SU-DHL-6 (cell line): ENCODE measurements at regions not wholly inside any gene's neighbourhood (a gene's known extent, or its start where the extent isn't known, plus 50 kb on each side); places are given as distances from the start of the nearest gene placed in this dataset.

Experiments used
- CTCF ChIP-seq: fragments of 200-600 bp; sonication (generic); IDR thresholded peaks from one replicate; pipeline ENCODE4 v1.5.1; 2017; ENCODE audit warnings: antibody characterized with exemption, mild to moderate bottlenecking, low read length, moderate library complexity; ENCODE audit not compliant: insufficient read depth, poor library complexity, severe bottlenecking
- EZH2phosphoT487 ChIP-seq: fragments of 200-600 bp; sonication (generic), shearing (Covaris generic); conservative IDR thresholded peaks from 2 replicates; pipeline ENCODE4 v1.6.1; 2018; ENCODE audit warnings: mild to moderate bottlenecking, antibody characterized with exemption, low read length, moderate library complexity, mixed read lengths

GRCh38 chr2:41827354-41827971, 220.4 kb upstream of the PKDCC start:
- TF ChIP-seq CTCF, result no peak
- TF ChIP-seq EZH2phosphoT487, result no peak
